NCI-H226 (cell line): ENCODE measurements at regions not wholly inside any gene's neighbourhood (a gene's known extent, or its start where the extent isn't known, plus 50 kb on each side); places are given as distances from the start of the nearest gene placed in this dataset.

Experiments
- DNase-seq: peaks from one replicate; pipeline ENCODE4 v3.0.0-alpha.2; 2015

DNA sequence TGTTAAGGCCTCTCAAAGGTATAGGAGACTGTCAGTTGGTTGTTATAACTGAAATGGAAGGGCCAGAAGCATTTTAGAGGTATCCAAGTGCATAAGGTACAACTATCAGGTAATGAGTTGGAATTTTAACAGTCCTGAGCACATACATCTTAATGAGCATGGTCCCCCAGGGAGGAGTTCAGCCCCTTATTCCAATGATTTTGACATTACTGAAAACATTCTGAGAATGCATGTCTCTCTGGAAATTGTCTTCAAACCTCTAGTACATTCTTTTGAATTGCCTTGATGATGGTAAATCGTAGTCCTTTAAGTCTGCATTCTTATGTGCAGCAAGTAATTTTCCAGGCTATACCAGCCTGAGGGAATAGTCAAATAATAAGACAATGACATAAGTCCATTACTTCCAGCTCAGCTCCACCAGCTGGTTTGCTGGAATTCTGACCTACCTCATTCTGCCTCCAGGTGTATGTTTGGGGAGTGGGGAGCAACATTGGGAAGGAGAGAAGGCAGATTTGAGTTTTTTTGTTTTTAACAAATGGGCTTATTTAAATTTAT is 239.2 kb downstream of the MSRB3 start:
- DNase-seq = no peak

DNA sequence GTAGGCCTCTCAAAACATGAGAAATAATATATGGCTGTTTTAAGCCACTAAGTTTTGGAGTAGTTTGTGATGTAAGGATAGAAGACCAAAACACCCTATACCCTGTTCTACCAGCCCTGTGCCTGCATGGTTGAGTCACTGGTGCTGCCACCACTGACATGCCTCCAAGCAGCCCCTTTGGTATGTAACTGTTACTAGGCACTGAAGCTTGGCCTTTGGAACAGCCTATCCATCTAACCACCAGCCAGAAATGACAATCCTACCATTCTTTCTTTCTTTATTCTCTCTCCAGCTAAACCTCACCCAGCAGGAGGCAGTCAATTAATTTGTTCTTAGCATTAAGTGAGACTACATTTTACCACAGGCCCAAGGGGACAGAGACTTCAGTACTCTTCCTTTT is 240.3 kb downstream of the MSRB3 start:
- no peak for DNase-seq

DNA sequence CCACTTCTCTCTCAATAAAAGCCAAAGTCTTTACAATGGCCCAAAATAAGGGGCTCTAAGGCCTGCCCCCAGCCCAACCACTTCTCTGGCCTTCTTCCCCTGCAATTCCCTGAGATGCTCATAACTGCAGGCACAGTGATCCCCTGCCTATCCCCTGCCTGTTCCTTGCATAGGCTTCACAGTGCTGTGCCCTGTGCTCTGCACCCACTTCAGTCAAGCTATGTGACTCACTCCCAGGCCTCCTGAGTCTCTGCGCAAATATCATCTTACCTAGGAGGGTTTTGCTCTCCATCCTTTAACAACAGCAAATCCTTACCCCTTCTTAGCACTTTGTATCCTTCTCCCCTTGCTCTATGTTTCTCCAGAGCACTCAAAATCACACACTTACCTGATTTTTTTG is 242.2 kb downstream of the MSRB3 start:
- DNase-seq = no peak

DNA sequence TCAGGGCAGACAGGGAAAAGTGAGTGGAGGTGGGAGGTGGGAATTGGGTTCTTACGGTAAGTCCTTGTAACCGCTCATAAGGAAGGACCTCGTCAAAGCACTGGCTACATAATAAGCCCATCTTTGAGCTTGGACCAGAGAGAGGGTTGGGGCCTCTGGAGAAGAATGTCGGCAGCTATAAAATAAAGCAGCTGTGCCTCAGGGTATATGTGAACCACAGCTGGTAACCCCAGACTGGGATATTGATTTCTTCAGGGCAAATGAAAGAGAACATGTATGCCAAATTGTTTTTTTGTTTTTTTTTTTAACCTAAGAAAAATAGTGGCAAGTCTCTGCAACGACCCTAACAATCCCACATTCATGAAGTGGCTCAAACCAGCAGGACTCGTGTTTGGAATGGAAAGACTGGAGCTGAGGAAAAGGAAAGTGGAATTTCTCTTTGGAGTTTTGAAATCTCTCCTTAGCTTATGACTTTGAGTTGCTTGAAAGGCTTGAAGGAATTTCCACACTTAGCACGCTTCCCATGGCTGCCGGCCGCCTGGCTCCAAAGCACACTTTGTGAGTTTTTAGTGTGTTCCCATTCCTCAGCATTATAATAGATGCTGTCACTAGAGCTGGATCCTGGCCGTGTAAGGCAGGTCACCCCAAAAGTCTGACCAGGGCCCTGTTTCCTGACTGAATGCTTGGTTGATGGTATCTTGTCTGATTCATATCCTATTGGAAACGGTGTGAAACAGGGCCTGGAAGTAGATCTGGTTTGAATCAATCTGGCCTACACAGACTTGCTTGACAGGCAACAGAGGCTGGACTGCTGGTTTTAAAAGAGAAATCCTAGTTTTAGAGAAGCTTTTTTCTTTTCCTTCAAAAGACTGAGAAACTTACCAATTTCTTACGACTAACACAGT is 244.7 kb downstream of the MSRB3 start:
- no peak for DNase-seq

DNA sequence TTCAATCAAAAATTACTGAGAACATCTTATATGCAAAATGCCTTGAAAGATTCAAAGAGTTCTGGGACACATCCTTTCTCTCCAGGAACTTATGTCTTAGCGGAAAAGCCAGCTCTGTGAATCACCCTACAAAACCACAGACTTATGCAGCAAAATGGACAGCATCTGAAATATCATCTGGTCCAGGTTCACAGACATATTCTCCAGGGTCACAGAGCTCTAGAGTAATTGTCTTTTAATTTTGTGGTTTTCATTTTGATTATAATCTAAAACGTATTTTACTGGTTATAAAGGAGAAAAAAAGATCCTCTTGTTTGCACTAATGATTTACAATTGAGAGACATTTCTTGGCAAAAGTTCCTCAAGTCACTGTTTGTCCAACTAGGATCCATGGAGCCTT is 246.2 kb downstream of the MSRB3 start:
- peak; percentile 52 for DNase-seq

DNA sequence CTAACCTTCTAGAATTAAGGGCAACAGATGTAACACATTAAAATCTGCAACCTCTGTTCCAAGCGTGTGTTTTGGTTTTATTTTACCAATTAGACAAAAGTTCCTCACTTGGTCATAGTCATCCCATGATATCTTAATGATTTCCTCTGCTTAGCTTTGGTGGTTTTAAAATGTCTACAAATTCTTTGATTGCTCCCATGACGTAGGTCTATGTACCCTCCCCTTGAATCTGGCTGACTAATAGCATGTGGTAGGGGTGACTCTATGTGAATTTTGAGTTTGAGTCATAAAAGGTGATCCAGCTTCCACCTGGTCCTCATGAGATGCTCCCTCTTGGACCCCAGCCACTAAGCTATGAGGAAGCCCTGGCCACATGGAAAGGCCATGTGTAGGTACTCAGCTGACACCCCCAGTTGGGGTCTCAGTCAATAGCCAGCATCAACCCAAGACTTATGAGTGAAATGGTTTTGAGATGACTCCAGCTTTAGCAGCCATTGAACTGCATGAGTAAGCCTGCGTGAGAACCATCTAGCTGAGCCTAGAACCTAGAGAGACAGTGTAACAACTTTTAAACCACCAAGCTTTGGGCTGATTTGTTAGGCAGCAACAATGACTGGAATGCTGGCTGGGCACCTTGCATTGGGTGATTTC is 247.1 kb downstream of the MSRB3 start:
- peak; percentile 29 for DNase-seq

DNA sequence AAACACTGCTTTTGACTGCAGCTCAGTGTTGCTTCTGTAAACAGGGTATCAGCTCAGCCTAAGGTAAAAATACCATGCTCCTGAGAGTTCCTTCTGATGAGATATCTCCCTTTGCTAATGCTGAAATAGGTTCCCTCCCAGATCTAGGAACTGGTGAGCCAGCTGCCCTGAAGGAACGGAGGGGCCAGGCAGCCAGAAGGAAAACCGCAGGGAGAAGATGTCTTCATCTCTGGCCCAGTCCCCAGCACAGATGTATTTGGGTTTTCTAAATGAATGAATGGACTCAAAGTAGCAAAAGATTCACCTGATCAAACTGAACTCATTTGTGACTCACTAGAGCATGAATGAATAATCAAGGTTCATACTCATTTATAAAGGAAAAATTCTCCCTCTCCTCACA is 247.8 kb downstream of the MSRB3 start:
- no peak for DNase-seq

DNA sequence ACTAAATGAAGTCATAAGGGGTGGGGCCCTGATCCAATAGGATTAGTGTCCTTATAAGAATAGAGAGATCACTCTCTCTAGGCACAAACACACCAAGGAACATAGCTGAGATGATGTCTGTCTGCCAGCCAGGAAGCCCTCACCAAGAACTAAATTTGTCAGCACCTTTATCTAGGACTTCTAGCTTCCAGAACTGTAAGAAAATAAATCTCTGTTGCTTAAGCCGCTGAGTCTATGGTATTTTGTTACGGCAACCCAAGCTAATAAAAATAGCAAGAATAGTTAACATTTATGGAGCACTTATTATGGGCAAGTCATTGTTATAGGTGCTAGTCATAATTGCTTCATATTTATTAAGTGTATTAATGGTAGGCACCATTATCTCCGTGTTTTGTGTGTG is 249.6 kb downstream of the MSRB3 start:
- no peak for DNase-seq

DNA sequence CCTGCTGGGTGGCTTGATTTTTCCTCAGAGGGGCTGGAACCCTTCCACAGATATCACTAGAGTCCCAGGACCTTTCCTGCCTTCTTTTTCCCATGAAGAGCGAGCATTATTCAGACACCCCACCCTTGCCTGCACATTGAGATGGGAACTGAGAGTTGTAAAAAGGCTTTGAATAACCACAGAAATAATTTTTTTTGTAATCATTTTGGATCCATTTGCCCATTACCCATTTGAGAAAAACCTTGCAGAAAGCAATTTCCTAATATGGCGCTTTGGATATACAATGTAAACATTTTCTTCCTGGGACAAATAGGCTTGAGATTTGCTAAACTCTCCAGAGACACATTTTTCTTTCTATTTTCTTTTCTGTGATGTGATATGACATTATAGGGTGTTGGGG is 250.6 kb downstream of the MSRB3 start:
- no peak for DNase-seq

DNA sequence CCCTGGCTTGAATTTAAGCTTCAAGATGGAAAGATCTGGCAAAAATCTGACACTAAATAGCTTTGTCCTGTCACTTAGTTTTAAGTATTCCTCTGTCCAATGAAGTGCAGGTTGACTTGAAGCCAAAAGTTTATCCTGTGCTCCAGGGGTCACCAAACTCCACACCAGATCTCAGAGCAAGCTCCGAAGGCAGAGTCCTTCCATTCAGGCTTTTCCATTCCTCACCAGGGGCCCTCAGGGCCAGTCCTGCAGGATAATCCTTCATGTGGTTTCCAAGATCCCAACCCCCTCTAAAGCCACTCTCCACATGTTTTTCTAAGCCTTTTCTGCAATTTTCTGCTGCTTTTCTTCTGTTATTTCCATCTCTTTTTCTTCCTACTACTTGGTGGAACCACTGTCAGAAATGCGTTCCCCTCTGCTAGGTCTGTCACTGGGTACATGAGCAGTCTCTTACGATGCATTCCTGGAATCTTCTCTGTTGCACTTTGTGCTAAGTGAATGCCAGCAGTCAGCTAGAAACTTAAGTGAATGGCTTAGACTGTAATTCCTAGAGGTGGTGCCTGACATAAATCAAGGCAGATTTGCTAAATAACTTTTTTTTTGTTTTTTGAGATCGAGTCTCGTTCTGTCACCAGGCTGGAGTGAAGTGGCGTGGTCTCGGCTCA is 251.4 kb downstream of the MSRB3 start:
- no peak for DNase-seq

DNA sequence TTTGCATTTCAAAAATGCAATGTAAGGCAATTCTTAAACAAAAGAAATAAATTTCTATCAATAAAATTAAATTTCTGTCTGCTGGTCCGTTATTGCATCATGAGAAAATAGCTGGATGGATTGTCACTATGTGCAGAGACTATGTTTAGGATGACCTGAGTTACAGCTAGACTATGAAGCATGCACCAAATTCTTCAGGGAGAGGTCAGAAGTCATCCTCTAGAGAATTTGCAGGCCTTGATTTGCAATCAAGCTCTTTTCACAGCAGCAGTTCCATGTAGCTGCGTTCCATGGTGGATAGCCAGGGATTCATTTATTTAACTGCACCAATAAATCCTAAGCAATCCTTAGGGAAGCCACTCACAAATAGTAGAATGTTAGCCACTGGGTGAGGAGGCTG is 253.7 kb downstream of the MSRB3 start:
- DNase-seq = no peak

DNA sequence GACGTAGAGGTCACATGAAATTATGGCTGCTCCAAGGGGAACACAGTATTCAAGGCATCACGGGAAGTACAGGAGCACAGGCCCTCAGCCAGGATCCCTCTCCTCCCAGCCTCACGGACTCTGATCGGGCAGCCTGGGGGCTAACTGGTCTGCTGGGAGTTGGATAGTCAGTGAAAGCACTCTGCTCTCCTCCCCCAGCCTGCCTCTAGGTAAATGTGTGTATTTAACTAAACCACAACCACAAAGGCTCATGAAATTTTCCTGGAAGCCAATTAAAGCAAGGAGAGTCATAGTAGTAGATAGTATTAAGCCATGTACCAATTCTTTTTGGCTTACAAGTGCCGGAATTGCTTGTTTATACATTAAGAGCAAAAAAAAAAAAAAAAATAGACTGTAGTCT is 254.3 kb downstream of the MSRB3 start:
- peak; percentile 48 for DNase-seq

DNA sequence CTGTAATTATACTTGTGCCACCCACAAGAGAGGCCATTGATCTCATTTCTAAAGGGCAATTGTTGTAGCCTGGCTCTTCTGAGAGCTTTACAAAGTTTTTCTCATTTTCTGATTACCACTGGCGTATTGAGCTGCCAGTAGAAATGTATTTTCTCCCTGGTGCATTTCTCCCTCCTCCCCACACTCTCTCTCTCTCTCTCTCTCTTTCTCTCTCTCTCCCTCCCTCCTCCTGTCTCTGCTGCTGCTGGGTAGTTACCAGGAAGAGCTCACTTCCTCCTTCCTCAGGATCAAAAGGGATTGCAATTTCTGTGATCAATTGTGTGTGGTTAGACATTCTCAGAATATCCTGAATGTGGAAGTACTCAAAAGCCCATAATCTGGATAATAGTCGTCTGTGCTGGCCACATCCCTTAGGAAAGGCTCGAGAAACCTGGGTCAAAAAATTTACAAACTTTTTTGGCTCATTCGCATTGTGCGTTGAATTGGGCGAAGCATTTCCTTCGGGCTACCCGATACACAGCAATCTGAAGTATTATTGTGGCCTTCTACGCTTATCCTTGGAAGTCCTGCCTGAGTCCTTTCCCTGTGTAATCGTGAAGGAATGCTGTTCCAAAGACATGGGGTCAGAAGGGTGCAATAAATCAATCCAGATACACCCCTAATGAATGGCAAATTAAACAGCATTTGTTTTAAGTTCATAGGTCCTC is 254.8 kb downstream of the MSRB3 start:
- no peak for DNase-seq

DNA sequence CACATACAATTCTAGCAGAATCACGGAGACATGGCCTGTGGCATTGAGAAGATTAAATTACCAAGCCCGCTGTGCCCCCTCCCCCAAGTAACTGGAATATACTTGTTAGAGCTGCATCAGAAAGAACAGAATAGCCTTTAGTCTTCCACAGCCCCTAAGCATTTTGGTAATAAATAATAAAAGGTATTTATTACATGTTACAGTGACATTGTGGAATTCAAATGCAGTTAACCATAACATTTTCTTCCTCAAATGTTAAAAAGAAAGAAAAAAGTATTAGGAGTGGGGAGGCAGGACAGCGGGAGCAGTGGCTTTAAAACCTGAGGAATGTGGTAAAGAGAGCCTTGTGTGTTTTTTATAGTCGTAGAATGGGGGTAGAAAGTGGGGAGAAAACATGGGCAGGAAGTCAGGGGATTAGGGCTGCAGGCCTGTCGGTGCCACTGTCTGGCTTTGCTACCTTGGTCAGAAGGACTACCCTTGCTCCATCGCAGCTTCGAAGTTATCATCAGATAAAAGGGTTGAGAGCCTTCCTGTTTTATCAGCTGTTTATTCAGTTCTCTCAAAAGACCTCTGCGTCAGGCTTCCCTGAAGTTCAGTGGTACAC is 255.9 kb downstream of the MSRB3 start:
- no peak for DNase-seq

DNA sequence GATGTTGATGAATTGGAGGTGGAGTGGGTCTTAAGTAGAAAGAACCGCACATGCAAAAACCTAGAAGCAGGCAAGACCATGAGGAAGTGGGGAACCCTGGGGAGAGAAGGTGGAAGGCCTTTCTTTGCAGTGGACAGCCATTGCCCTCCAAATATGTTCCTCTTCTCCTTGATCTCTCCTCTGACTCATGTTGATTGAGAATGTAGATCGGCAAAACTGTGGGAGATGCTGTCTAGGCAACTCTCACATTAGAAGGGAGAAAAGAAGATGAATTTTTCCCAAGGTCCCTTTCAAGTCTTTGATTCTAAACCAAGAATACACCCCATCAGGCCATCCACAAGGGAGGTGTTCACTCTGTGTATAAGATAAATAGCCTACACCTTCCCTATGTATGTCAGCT is 257.5 kb downstream of the MSRB3 start:
- DNase-seq = no peak

DNA sequence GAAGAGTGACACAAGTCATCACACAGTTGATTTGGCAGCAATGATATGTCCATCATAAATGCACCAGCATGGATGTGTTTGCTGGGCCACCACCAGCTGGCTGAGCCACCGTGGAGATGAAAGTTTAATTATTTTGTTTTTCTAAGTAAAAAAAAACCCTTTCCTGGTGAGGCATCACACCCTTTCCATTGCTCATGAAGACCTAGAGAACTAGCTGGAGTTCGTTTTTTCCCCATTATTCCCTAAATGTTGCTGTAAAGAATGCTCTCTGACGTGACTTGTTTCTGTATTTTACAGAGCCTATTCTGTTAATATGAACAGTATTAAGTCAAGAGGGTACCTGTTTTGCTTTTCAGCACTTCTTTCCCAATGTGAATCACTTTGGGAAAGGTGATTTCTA is 257.9 kb downstream of the MSRB3 start:
- no peak for DNase-seq

DNA sequence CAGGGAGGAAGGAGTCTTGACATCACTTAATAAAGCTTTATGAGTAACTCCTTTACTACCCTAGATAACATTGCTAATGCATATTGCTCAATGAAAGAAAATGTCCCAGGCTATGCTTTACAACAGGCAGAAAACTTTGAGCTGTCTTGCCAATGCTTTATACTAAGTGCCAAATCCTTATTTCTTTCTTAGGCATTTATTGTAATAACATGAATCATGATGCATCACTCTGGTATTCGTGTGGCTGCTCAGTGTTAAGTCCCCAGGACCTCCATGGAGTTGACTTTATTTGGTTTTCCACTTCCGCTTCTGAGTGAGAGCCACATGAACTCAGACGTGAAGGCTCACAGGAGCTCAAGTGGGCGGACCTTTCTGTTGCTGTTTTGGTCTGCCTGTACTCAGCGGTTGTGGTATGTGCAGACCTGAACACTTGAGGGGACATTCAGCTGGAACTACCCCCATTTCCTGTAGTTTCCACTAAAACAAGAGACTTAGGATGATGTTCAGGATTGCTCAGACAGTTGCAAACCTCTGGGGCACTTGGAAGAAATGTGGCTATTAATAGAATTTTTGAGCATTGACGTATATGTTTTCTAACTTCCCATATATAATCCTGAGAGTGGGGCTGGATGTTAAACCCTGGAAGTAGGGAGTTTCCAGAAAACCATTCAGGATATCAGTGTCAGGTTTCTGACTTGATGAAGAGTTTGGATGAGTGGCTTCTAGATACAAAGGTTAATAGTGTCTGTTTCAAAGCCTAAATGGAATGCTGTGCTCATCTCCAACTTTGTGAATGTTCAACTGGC is 258.6 kb downstream of the MSRB3 start:
- peak; percentile 99 for DNase-seq

DNA sequence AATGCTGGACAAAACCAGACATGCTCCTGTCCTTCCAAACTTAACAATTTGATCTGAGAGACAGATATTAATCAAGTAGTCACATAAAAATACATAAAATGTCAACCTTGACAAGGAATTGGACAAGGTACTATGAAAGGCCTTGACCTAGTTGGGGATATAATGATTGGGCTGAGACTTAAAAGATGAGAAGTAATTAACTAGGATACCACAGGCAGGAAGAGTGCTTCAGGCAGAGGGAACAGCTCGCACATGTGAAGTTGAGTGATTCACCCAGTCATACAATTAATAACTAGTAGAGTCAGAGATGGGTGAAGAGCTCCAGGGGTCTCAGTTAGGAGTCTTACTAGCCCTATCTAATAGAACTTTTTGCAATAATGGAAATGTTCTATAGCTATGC is 259.5 kb downstream of the MSRB3 start:
- no peak for DNase-seq

DNA sequence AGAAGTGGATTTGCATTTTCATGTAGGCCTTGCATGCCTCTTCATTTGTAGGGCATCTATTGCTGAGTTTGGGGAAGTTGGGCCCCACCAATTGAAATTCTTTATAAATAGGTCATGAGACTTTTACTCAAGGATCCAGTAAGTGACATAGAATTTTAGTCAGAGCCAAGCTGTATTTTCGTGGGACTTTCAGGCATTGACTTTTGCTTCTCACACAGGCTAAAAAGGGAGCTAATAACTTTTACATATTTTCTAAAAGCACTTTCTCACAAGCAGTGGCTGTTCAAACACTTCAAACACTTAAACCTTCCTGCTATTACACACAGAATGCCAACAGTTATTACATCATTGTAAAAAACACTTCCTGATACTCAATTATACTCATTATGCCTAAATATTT is 260.5 kb downstream of the MSRB3 start:
- no peak for DNase-seq

DNA sequence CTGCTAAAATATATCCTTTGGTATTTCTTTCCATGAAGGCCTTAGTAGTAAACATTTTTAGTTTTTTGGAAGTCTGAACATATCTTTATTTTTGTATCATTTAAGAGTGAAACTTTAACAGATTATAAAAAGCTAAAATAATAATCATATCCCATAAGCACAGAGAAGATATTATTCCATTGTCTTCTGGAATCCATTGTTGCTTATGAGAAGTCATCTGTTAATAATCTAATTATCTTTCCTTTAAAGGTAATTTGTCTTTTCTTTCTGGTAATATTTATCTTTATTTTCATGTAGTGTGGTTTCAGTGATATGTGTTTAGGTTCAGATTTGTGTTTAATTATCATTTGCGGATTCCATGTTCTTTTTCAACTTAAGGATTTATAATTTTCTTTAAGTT is 261.7 kb downstream of the MSRB3 start:
- no peak for DNase-seq

DNA sequence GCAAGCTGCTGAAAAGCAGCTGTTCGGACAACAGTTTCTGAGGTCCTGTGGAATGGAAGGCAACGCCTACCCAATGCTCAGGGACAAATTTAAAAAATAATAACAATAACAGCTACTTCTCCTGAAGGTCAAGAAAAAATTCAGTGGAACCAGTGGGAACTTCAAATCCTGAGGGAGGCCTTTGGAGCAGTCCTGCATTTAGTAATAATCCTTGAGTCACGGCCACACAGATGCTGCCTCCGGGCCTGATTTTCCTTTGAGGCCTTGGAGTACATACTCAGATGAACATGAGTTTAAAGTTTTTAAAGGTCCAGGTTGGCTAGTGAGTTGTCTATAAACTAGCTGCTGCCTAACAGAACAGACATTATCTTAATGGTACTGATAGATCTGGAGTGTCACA is 268.0 kb downstream of the MSRB3 start:
- DNase-seq = no peak
